Endothelial cell of umbilical vein (primary cell): ENCODE measurements at regions not wholly inside any gene's neighbourhood (a gene's known extent, or its start where the extent isn't known, plus 50 kb on each side); places are given as distances from the start of the nearest gene placed in this dataset.
"Not testable (repeated sequence)": the region's sequence is repeated elsewhere in the genome, so short reads cannot be mapped to it uniquely, and the experiment has no call there.

Source experiments
- EZH2 ChIP-seq: IDR thresholded peaks from 2 replicates; pipeline ENCODE4 v1.6.1; 2012; ENCODE audit warnings: borderline replicate concordance, low read depth, mild to moderate bottlenecking, moderate library complexity, low read length, inconsistent platforms; ENCODE audit not compliant: severe bottlenecking
- MYC ChIP-seq: IDR thresholded peaks from one replicate; pipeline ENCODE4 v1.6.1; 2011; ENCODE audit warnings: mild to moderate bottlenecking, low read depth, low read length
- POLR2A ChIP-seq: IDR thresholded peaks from 2 replicates; pipeline ENCODE4 v1.6.1; 2012; ENCODE audit warnings: low read depth, mild to moderate bottlenecking, control low read depth, low read length
- POLR2AphosphoS5 ChIP-seq: IDR thresholded peaks from 2 replicates; pipeline ENCODE4 v1.6.1; 2012; ENCODE audit warnings: low read depth, mild to moderate bottlenecking, control low read depth, low read length, moderate library complexity; ENCODE audit not compliant: insufficient read depth
- TF ChIP-seq, protein P1 (sequence below), 2 donors: IDR thresholded peaks; 1 replicate in 1 of 2; 2 replicates in 1 of 2; pipeline ENCODE4 v1.5.1; 2011; ENCODE audit warnings: low read length in 2 of 2, mild to moderate bottlenecking in 2 of 2, moderate library complexity in 2 of 2, control low read depth in 1 of 2, inconsistent platforms in 1 of 2, low read depth in 1 of 2; ENCODE audit not compliant: insufficient read depth in 1 of 2; ENCODE audit errors: extremely low read depth in 1 of 2
- TF ChIP-seq, protein P2 (sequence below): IDR thresholded peaks from 2 replicates; pipeline ENCODE4 v1.6.1; 2011; ENCODE audit not compliant: insufficient read depth, insufficient read length

DNA sequence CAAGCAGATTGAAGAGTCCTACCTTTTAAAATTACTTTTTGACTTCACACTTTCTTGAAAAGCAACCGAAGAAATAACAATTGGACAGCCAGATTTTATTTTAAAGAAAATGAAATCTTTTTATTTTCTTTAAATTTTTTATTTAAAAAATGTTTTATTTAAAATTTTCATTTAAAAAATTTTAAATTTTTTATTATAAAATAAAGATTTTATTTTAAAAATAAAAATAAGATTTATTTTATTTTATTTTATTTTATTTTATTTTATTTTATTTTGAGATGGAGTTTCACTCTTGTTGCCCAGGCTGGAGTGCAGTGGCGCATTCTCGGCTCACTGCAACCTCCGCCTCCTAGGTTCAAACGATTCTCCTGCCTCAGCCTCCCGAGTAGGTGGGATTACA, 144.5 kb downstream of the GPR85 start:
- TF ChIP-seq, protein P1, sequence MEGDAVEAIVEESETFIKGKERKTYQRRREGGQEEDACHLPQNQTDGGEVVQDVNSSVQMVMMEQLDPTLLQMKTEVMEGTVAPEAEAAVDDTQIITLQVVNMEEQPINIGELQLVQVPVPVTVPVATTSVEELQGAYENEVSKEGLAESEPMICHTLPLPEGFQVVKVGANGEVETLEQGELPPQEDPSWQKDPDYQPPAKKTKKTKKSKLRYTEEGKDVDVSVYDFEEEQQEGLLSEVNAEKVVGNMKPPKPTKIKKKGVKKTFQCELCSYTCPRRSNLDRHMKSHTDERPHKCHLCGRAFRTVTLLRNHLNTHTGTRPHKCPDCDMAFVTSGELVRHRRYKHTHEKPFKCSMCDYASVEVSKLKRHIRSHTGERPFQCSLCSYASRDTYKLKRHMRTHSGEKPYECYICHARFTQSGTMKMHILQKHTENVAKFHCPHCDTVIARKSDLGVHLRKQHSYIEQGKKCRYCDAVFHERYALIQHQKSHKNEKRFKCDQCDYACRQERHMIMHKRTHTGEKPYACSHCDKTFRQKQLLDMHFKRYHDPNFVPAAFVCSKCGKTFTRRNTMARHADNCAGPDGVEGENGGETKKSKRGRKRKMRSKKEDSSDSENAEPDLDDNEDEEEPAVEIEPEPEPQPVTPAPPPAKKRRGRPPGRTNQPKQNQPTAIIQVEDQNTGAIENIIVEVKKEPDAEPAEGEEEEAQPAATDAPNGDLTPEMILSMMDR (IDR thresholded peaks at IDR 0.05; ENCODE audit: extremely low read depth in 1 of 2, insufficient read depth in 1 of 2, low read depth in 1 of 2, low read length in 2 of 2): not testable (repeated sequence)
- TF ChIP-seq EZH2, POLR2A, POLR2AphosphoS5, MYC: not testable (repeated sequence)
- TF ChIP-seq, protein P2, sequence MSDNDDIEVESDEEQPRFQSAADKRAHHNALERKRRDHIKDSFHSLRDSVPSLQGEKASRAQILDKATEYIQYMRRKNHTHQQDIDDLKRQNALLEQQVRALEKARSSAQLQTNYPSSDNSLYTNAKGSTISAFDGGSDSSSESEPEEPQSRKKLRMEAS: not testable (repeated sequence)
